GM21737 (cell line): ENCODE measurements at regions not wholly inside any gene's neighbourhood (a gene's known extent, or its start where the extent isn't known, plus 50 kb on each side); places are given as distances from the start of the nearest gene placed in this dataset.

Experiments used
- ATAC-seq: cut with Tn5 transposase; IDR thresholded peaks from one replicate; pipeline ENCODE4 v1.9.1; 2021; ENCODE audit warnings: mild to moderate bottlenecking, moderate library complexity; ENCODE audit not compliant: unreplicated experiment

DNA sequence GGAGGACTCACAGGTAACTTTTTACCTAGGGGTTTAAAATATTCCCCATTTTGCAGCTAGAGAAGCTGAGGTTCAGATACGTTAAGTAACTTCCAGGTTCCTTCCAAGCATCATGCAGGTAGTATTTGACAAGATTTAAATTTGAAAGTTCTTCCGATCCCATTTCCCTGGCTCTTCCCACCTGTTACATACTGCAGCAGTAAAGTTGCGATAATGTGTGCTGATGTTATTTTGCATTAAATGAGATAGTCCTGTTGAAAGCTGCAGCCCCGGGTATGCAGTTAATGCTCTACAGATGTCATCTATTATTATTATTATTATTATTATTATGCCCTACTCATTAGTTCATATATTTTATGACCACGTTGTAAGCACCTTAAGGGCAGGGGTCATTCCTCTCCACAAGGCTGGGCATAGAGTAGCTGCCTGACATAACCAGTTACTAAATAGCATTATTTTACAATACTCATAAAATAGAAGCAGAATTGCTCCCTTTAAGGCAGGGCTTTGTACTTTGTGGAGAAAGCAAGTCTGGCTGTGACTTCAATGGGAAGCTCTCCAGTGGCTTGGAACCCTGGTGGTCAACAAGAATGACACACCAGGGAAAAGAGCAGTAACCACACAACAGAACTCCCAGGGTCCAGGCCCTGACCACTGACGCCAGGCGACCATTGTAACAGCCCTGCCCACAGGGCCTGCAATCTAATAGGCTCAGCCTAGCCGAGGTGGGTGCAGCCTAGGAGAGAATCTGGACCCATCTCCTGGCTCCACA lies 90.8 kb upstream of the CALM2 start:
- ATAC-seq, result no peak

GRCh38 chr2:47265751-47266231 lies 89.5 kb upstream of the CALM2 start:
- ATAC-seq, result no peak

- no peak for ATAC-seq
Measured at GRCh38 chr2:47265158-47265557, 88.8 kb upstream of the CALM2 start.

- ATAC-seq, result no peak
Measured at GRCh38 chr2:47264686-47265085, 88.4 kb upstream of the CALM2 start.

DNA sequence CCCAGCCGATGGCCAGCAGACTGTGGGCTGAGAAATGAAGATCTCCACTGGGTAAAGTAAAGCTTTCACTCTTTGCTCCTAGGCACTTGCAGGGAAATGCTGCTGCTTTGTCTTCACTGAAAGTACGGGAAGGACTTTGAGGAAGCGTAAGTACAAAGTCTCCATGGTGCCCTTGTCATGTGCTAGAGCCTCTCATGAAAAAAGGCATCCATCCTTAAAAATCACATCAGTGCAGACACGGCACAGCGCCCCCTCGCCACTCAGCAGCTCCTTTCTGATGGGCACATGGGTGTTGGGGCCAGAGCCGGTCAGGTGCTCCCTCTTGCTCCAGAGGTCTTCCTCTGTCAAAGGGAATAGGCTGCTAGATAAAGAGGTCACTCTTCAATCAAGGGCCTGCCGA lies 87.8 kb upstream of the CALM2 start:
- ATAC-seq, result no peak

GRCh38 chr2:47262657-47263056 lies 86.3 kb upstream of the CALM2 start:
- ATAC-seq, result no peak

GRCh38 chr2:47260971-47261370 lies 84.7 kb upstream of the CALM2 start:
- ATAC-seq, result no peak

DNA sequence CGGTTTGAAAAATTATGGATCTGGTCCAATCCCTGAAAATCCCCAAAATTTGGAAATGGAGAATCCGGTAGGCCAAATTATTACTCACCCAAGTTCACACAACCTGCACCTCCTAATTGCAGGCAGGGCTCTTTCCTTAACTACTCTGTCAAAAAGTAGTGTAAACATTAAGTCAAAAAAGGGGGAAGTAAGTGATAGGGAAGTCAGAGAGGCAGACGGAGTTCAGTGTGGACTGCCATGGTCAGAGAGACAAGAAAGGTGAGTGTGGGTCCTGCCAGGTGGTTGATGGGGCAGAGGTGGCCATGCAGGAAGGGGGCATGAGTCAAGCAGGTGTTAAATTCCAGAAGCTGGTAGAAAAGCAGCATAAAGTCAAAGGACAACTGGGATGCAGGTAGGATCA lies 83.5 kb upstream of the CALM2 start:
- ATAC-seq, result no peak

- no peak for ATAC-seq
Measured at GRCh38 chr2:47257946-47258348, 81.6 kb upstream of the CALM2 start.

DNA sequence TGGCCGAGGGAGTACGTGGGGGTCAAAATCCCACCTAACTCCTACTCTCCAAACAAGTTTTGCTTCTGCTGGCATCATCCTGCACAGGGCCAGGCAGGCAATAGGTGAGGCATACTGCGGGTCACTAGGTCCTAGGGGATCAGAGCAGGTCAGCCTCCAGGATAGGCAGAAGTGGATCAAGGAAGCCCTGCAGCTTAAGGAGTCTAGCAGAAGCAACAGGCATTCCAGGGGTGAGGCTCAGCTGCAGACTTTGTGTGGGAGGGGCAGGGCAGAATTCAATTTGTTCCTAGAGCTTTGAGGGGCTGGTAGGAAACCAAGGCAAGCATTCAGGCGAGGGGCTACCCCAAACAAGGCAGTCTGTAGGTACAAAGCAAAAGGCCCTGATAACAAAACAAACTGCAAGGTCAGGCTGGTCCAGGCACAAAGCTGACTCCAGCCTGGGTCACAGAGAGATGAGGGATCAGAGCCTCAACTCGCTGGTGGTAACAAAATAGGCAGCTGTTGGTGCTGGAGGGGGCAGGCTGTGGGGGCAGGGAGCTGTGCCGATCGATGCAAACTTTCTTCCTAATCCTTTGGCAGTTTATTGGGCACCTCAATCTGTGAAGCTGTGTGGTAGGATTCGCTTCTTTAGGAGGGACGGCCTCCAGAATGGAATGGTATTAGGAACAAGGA lies 80.2 kb upstream of the CALM2 start:
- ATAC-seq, result no peak

- no peak for ATAC-seq
Measured at GRCh38 chr2:47255794-47256193, 79.5 kb upstream of the CALM2 start.

- ATAC-seq, result no peak
Measured at GRCh38 chr2:47254464-47254863, 78.2 kb upstream of the CALM2 start.

GRCh38 chr2:47253447-47253846 lies 77.1 kb upstream of the CALM2 start:
- no peak for ATAC-seq

DNA sequence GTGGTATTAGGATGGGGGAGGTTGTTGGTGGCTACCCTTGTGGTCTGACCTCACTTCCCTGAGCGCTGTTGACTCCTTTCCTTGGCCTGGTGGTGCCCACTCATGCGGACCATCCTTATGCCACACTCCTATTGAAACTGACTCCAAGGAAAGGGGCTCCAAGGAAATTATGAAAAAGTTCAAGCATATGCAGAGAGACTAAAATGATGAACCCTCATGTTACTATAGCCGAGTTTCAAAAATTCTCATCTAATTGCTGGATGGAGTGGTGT lies 75.0 kb upstream of the CALM2 start:
- no peak for ATAC-seq

- no peak for ATAC-seq
Measured at GRCh38 chr2:47250586-47251403, 74.5 kb upstream of the CALM2 start.

- ATAC-seq, result no peak
Measured at GRCh38 chr2:47249931-47250330, 73.6 kb upstream of the CALM2 start.

DNA sequence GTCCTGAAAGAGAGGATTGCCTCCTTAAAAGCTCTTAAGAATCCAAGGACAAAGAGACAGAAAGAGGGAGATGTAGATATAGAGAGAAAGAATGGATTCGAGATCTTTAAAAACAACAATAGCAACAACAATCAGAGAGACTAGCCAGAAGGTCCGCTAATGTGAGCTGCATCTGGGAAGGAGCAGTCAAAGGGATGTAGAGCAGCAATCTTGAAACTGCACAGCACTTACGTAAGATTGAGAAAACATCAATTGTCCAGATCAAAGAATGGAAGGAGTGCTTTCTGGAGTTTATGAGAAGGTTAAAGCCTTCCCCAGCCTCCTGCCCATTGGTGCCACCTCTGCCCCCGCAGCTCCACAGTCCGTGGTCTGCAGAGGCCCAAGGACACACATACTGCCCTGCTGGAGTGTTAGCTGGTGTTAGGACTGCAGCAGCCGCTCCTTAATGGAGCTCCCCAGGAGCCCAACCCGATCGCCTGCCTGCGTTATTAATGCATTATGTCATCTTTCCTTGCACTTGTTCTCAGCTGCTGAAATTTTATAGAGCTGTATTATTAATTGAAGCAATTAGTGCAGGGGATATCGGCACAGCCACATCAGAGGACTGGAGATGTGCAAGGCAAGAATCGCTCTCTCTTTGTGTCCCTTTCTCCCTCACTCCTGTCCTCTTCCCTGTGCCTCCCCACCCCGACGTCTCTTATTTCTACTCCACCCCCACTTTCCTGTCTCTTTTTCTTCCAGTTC lies 73.0 kb upstream of the CALM2 start:
- ATAC-seq, result no peak

GRCh38 chr2:47243596-47244323 lies 67.4 kb upstream of the CALM2 start:
- ATAC-seq, result no peak

- ATAC-seq, result no peak
Measured at GRCh38 chr2:47241715-47242114, 65.4 kb upstream of the CALM2 start.

GRCh38 chr2:47239119-47239969 lies 63.0 kb upstream of the CALM2 start:
- ATAC-seq, result no peak
